Choroid plexus epithelial cell (primary cell): ENCODE measurements at regions not wholly inside any gene's neighbourhood (a gene's known extent, or its start where the extent isn't known, plus 50 kb on each side); places are given as distances from the start of the nearest gene placed in this dataset.

Experiments
- DNase-seq: peaks from one replicate; pipeline ENCODE4 v3.0.0-alpha.2; 2010; ENCODE audit warnings: low read depth
- H3K4me3 ChIP-seq: 2 replicates; pipeline ENCODE4 v1.5.1; 2011; ENCODE audit warnings: low read depth, mild to moderate bottlenecking, control low read depth, low read length, moderate library complexity
- TF ChIP-seq, protein P1 (sequence below): conservative IDR thresholded peaks from 2 replicates; pipeline ENCODE4 v1.5.1; 2011; ENCODE audit warnings: low read depth, mild to moderate bottlenecking, control low read depth, inconsistent platforms, low read length, moderate library complexity

DNA sequence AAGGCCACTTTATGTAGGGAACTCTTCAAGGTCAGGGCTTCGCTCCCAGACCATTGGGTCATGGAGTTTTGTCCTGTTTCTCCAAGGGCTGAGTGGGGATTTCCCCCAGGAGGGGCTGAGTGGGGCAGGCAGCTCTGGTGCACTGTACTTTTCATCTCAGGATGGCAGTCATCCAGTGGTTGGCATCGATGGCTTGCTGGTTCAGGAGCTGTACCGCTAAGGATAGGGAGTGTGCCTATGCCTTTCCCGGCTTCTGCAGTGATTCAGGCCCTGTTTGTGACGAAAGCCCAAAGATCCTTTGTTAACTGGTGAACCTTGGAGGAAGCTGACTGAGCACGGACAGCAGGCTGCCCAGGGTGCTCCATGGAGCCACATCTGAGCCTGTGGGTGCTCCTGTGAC lies 100.1 kb upstream of the GADD45A start:
- TF ChIP-seq, protein P1, sequence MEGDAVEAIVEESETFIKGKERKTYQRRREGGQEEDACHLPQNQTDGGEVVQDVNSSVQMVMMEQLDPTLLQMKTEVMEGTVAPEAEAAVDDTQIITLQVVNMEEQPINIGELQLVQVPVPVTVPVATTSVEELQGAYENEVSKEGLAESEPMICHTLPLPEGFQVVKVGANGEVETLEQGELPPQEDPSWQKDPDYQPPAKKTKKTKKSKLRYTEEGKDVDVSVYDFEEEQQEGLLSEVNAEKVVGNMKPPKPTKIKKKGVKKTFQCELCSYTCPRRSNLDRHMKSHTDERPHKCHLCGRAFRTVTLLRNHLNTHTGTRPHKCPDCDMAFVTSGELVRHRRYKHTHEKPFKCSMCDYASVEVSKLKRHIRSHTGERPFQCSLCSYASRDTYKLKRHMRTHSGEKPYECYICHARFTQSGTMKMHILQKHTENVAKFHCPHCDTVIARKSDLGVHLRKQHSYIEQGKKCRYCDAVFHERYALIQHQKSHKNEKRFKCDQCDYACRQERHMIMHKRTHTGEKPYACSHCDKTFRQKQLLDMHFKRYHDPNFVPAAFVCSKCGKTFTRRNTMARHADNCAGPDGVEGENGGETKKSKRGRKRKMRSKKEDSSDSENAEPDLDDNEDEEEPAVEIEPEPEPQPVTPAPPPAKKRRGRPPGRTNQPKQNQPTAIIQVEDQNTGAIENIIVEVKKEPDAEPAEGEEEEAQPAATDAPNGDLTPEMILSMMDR, result no peak
- no peak for DNase-seq
- H3K4me3 ChIP-seq, result no peak overlapping the region

DNA sequence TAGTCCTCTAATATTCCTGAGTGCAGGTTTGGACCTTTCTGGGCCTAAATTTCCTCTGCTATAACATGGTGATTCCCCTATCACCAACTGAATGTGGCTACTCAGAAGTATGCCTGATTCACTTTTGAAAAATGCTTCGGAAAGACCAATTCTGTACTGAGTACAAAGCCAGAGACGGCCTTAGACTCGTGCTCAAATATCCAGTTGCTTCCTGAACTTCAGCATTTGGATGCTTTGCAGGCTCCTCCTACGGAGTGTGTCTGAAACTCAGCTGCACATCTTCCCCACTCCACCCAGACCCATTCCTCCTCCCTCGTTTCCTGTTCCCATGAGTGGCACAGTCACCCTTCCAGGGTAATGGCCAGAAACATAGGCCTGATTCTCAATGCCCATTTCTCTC lies 98.4 kb upstream of the GADD45A start:
- H3K4me3 ChIP-seq, result no peak overlapping the region
- TF ChIP-seq, protein P1, result no peak
- peak; percentile 39 for DNase-seq

DNA sequence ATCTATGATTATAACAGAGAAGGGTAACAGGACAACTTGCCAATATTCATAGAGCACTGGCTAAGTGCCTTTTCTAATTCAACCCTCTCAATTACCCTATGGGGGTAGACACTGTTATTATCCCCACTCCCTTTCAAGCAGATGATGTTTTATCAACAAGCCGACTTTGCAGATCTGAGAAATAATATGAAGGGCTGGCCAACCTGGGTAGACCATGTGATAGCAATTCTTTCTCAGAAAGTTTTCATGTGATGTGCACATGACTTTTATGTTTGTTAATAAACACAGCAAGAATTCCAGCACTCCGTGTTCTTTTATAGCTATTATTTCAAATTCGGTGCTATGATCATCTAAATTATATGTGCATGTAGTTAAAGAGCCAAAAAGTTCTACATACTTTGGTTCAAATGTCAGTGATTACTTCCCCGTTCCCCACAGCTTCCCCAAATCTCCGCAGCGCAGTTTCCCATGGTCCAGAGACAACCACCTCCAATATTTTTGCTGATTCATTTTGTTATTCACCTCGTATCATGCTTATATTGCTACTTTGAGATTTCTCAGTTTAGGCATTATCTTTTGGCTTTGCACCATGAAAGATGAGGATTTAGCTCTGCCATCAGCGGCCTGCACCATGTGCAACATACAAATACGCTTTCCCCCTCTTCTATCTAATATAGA lies 96.7 kb upstream of the GADD45A start:
- DNase-seq, result no peak
- H3K4me3 ChIP-seq, result no peak overlapping the region
- TF ChIP-seq, protein P1, result no peak

DNA sequence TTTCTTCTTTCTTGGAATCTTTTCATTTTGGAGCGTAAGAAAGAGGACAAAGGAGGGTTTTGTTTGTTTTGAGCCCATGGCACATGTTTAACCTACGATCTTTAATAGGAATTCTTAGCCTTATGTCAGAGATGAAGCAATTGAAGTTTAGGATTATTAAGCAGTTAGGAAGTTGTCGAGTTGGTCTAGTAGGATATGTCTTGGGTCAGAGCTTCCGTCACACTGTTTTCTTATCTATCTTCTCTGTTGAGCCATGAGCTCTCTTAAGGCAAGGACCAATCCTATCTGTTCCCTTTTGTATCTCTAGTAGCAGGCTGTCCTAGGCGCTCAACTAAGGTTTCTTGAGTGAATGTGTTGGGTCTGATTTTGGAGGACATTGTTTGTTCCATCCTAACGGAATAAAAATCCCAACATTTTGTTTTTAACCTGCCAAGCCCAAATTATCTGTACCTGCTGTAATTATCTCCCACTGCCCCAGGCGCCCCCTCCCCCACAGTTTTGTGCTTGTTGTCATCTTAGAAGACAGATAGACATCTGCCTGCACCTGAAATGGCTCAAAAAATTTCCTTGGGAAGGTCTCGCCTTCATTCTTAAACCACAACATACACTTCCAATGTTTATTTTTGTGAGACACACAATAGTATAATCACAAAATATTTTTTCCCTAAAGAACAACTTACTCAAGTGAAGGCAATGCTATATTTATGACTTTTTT lies 95.3 kb upstream of the GADD45A start:
- TF ChIP-seq, protein P1, result no peak
- H3K4me3 ChIP-seq, result no peak overlapping the region
- DNase-seq, result no peak

DNA sequence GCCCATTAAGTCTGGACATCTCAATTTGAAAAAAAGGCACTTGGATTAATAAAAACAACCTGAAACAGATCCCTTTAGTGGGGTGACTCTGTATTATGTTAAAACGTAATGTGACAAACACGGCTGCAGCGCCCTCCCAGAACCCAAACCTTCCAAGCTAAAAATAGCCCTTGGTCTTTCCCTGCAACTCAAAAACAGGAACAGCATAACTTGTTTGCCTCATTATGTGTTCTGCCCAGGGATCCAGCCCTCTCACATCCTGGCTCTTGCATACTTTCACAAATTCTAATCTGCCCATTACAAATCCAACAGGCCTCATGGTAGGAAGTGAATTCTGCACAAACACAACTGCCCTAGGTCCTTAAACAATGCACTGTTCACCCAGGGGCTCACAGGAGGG lies 94.7 kb upstream of the GADD45A start:
- peak; percentile 60 for DNase-seq

DNA sequence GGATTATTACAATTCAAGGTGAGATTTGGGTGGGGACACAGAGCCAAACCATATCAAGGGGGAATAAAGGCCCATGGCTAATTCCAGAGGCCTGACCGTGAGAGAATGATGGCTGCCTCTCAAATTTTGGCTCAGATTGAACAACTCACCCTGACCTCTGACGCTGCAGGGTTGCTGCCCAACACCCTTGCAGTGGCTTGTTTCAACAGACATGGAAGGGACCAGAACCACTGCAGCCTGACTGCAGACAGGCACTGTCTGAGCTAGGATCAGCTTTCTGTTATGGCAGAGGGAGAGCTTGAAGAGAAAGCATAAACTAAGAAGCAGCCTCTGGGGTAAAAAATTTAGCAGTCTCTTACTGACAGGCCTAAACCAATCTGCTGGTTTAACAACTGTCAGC lies 90.2 kb upstream of the GADD45A start:
- no peak overlapping the region for H3K4me3 ChIP-seq
- DNase-seq, result no peak
- TF ChIP-seq, protein P1, result no peak

More for the DNA sequence above, 94.7 kb upstream of the GADD45A start:
- TF ChIP-seq, protein P1, result no peak
- no peak overlapping the region for H3K4me3 ChIP-seq

DNA sequence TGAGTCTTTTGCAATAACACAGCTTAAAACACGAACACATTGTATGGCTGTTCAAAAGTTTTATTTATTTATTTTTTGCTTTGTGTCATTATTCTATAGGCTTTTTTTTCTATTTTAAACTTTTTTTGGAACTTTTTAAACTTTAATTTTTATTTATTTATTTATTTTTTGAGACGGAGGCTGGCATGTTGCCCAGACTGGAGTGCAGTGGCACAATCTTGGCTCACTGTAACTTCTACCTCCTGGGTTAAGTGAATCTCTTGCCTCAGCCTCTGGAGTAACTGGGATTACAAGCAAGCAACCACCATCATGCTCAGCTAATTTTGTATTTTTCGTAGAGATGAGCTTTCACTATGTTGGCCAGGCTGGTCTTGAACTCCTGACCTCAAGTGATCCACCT lies 88.3 kb upstream of the GADD45A start:
- DNase-seq, result no peak
- no peak overlapping the region for H3K4me3 ChIP-seq
- TF ChIP-seq, protein P1, result no peak
